SK-N-SH (cell line): ENCODE measurements at regions not wholly inside any gene's neighbourhood (a gene's known extent, or its start where the extent isn't known, plus 50 kb on each side); places are given as distances from the start of the nearest gene placed in this dataset.

Experiments
- CTCF ChIA-PET: fragments of 300-600, 350-600 bp; formaldehyde crosslinking; extraction: SDS; loops from one replicate; lab custom pipeline; 2021; lab: Yijun Ruan, JAX
- POLR2A ChIA-PET: fragments of 350-600 bp; sonication (Branson Sonifier 250); formaldehyde crosslinking; extraction: SDS; loops from one replicate; lab custom pipeline; 2020; ENCODE audit warnings: antibody characterized with exemption, inconsistent platforms; lab: Yijun Ruan, JAX
- DNase-seq: peaks from one replicate; pipeline ENCODE4 v3.0.0; 2012
- H2AFZ ChIP-seq: fragments of 200-600 bp; sonication (generic); 2 replicates; pipeline ENCODE4 v1.8.1; 2016; ENCODE audit warnings: antibody characterized with exemption, mild to moderate bottlenecking, low read depth
- H3F3A ChIP-seq: fragments of 200-600 bp; sonication (generic); replicated peaks from 2 replicates; pipeline ENCODE3; 2016; ENCODE audit warnings: antibody characterized with exemption, mild to moderate bottlenecking; ENCODE audit not compliant: insufficient read depth
- H3K27ac ChIP-seq, 2 experiments: fragments of 200-500 bp in 1 of 2; fragments of 200-600 bp in 1 of 2; sonication (Bioruptor generic) in 1 of 2; sonication (generic), shearing (Covaris generic) in 1 of 2; 2 replicates each; pipeline versions ENCODE4 v1.5.1 to v1.6.1; 2014 to 2016; ENCODE audit warnings: low read depth in 2 of 2, inconsistent platforms in 1 of 2, low read length in 1 of 2, mild to moderate bottlenecking in 1 of 2, mixed read lengths in 1 of 2
- H3K27me3 ChIP-seq: fragments of 200-600 bp; sonication (generic), shearing (Covaris generic); 2 replicates; pipeline ENCODE4 v1.6.1; 2016; ENCODE audit warnings: mixed run types; ENCODE audit not compliant: insufficient read depth
- H3K36me3 ChIP-seq, 2 experiments: fragments of 200-500 bp in 1 of 2; fragments of 200-600 bp in 1 of 2; sonication (Bioruptor generic) in 1 of 2; sonication (generic) in 1 of 2; replicated peaks in 1 of 2; 2 replicates each; pipeline versions ENCODE3 to v1.5.1; 2014 to 2016; ENCODE audit warnings: low read length in 1 of 2, mild to moderate bottlenecking in 1 of 2; ENCODE audit not compliant: insufficient read depth in 2 of 2, control insufficient read depth in 1 of 2
- H3K4me1 ChIP-seq, 2 experiments: fragments of 200-500 bp in 1 of 2; fragments of 200-600 bp in 1 of 2; sonication (Bioruptor generic) in 1 of 2; sonication (generic), shearing (Covaris generic) in 1 of 2; 2 replicates each; pipeline versions ENCODE4 v1.5.1 to v1.6.1; 2014 to 2016; ENCODE audit warnings: low read depth in 1 of 2, low read length in 1 of 2, mixed run types in 1 of 2; ENCODE audit not compliant: insufficient read depth in 2 of 2, control insufficient read depth in 1 of 2
- H3K4me2 ChIP-seq: fragments of 200-600 bp; sonication (generic), shearing (Covaris generic); 2 replicates; pipeline ENCODE4 v1.6.1; 2017; ENCODE audit warnings: mixed run types
- H3K4me3 ChIP-seq, 2 experiments: fragments of 200-500 bp in 1 of 2; fragments of 200-600 bp in 1 of 2; sonication (Bioruptor generic) in 1 of 2; sonication (generic), shearing (Covaris generic) in 1 of 2; 2 replicates each; pipeline versions ENCODE4 v1.5.1 to v1.8.1; 2014 to 2016; ENCODE audit warnings: low read depth in 2 of 2, inconsistent platforms in 1 of 2, low read length in 1 of 2, mild to moderate bottlenecking in 1 of 2, mixed read lengths in 1 of 2, moderate library complexity in 1 of 2
- H3K79me2 ChIP-seq: fragments of 200-600 bp; sonication (generic); 2 replicates; pipeline ENCODE4 v1.8.1; 2017; ENCODE audit warnings: mild to moderate bottlenecking; ENCODE audit not compliant: insufficient read depth
- H3K9ac ChIP-seq: fragments of 200-600 bp; sonication (generic); 2 replicates; pipeline ENCODE4 v1.6.1; 2017; ENCODE audit warnings: mixed run types
- H3K9me2 ChIP-seq: fragments of 200-600 bp; sonication (generic); 2 replicates; pipeline ENCODE4 v1.6.1; 2017; ENCODE audit warnings: mixed run types
- H3K9me3 ChIP-seq: fragments of 200-600 bp; sonication (generic); 2 replicates; pipeline ENCODE4 v1.6.1; 2017; ENCODE audit warnings: mixed run types, mild to moderate bottlenecking, moderate library complexity
- H4K20me1 ChIP-seq: fragments of 200-600 bp; sonication (generic); 2 replicates; pipeline ENCODE4 v1.6.1; 2017; ENCODE audit warnings: mild to moderate bottlenecking, mixed run types; ENCODE audit not compliant: insufficient read depth
- ELF1 ChIP-seq: IDR thresholded peaks from 2 replicates; pipeline ENCODE4 v1.4.0; 2012
- EP300 ChIP-seq, 2 experiments: IDR thresholded peaks; 2 replicates each; pipeline versions ENCODE4 v1.4.0 to v1.6.1; 2012; ENCODE audit warnings: borderline replicate concordance in 1 of 2, low read depth in 1 of 2, low read length in 1 of 2
- FOXM1 ChIP-seq: IDR thresholded peaks from 2 replicates; pipeline ENCODE4 v1.4.0; 2012; ENCODE audit warnings: low read depth, mild to moderate bottlenecking
- GABPA ChIP-seq: IDR thresholded peaks from 2 replicates; pipeline ENCODE4 v1.4.0; 2012; ENCODE audit warnings: low read depth, mild to moderate bottlenecking
- GATA2 ChIP-seq: sonication (generic); formaldehyde crosslinking; IDR thresholded peaks from 2 replicates; pipeline ENCODE4 v1.5.0; 2020; ENCODE audit warnings: mild to moderate bottlenecking, missing genetic modification reagents
- JUND ChIP-seq: IDR thresholded peaks from 2 replicates; pipeline ENCODE4 v1.4.0; 2012
- MAX ChIP-seq: IDR thresholded peaks from 2 replicates; pipeline ENCODE4 v1.4.0; 2012; ENCODE audit warnings: low read depth
- NRF1 ChIP-seq: IDR thresholded peaks from 2 replicates; pipeline ENCODE4 v1.6.1; 2012; ENCODE audit warnings: low read depth, mild to moderate bottlenecking, low read length
- RCOR1 ChIP-seq: fragments of 150-350 bp; IDR thresholded peaks from 2 replicates; pipeline ENCODE4 v1.6.1; 2017; ENCODE audit warnings: antibody characterized with exemption, low read length
- SIN3A ChIP-seq: IDR thresholded peaks from 2 replicates; pipeline ENCODE4 v1.6.1; 2012; ENCODE audit warnings: low read depth, mild to moderate bottlenecking, low read length, moderate library complexity, borderline replicate concordance
- TAF1 ChIP-seq: IDR thresholded peaks from 2 replicates; pipeline ENCODE4 v1.6.1; 2012; ENCODE audit warnings: low read depth, mild to moderate bottlenecking, low read length, moderate library complexity, borderline replicate concordance
- TCF12 ChIP-seq: IDR thresholded peaks from 2 replicates; pipeline ENCODE4 v1.4.0; 2012
- TEAD4 ChIP-seq: IDR thresholded peaks from 2 replicates; pipeline ENCODE4 v1.4.0; 2012; ENCODE audit warnings: mild to moderate bottlenecking, borderline replicate concordance; ENCODE audit not compliant: insufficient read depth
- YY1 ChIP-seq: IDR thresholded peaks from 2 replicates; pipeline ENCODE4 v1.4.0; 2012; ENCODE audit warnings: low read depth, mild to moderate bottlenecking
- WGBS: methylation state at CpG from one replicate; pipeline ENCODE4 v1.1.6; 2017; ENCODE audit warnings: low lambda C conversion rate; 5-methylcytosine and 5-hydroxymethylcytosine counted together

GRCh38 chr2:7707723-7708122 is 790.5 kb downstream of the RNF144A start (continued):
- TF ChIP-seq EP300 (IDR thresholded peaks at IDR 0.05; ENCODE audit: borderline replicate concordance in 1 of 2, low read depth in 1 of 2, low read length in 1 of 2) (peak; percentile 57 to 94; a peak in 3 of 4 replicates), GATA2 (no peak), MAX (peak; percentile 83), TAF1 (no peak), ELF1 (no peak), SIN3A (no peak), TCF12 (peak; percentile 97), FOXM1 (peak; percentile 91; the same call in 1 of the 2 replicates), YY1 (no peak), JUND (peak; percentile 97), NRF1 (no peak), RCOR1 (no peak)

GRCh38 chr2:7709907-7710306 is 792.7 kb downstream of the RNF144A start:
- 77% methylated on average over 5 of the region's 5 CpGs for WGBS
- H3K27ac ChIP-seq = no peak overlapping the region
- POLR2A ChIA-PET = no interaction called here
- no peak for TF ChIP-seq GABPA
- peak; percentile 22; the same call in 1 of the 2 replicates for TF ChIP-seq TCF12
- no peaks in the 10 kb centered on the region for H3K36me3 ChIP-seq
- H3K79me2 ChIP-seq = no peaks in the 10 kb centered on the region
- H3K4me2 ChIP-seq = no peak overlapping the region
- CTCF ChIA-PET = interaction anchor here (1.4 kb wide), 1 partner anchor 19 kb away, joined by 4 read pairs; no protein-coding TSS in a partner anchor
- no peak overlapping the region for H3K4me3 ChIP-seq
- H3K9ac ChIP-seq = no peak overlapping the region
- DNase-seq = no peak
- H4K20me1 ChIP-seq = no peaks in the 10 kb centered on the region
- peaks cover 19% of the 10 kb centered on the region for H3F3A ChIP-seq
- H2AFZ ChIP-seq = no peak overlapping the region
- no peaks in the 10 kb centered on the region for H3K27me3 ChIP-seq
- H3K4me1 ChIP-seq = peaks cover 0 to 22% of the 10 kb centered on the region in 2 experiments; a peak in 1 of 4 replicates
- no peaks in the 10 kb centered on the region for H3K9me2 ChIP-seq
- H3K9me3 ChIP-seq = no peaks in the 10 kb centered on the region

DNA sequence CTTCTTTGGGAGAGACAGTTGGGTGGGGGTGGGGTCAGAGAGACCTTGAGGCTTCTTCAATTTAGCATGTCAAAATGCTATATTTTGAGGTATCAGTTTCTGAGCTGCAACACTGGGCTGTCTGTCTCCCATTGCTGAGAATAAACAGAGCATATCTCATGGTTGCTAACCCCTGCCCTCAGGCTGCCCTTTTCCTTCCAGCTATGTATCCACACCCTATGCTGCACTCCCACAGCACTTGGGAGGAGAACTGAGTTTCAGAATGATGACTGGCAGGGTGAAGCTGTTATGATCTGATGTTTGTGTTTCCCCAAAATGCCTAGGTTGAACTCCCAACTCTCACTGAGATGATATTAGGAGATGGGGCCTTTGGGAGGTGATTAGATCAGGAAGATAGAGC is 794.0 kb downstream of the RNF144A start:
- Histone ChIP-seq H3K4me2 (no peak overlapping the region), H3K27ac (no peak overlapping the region), H3K79me2 (no peaks in the 10 kb centered on the region), H3K36me3 (no peaks in the 10 kb centered on the region), H2AFZ (no peak overlapping the region), H3K9ac (no peak overlapping the region)
- TF ChIP-seq ELF1 (no peak), TEAD4 (no peak)
- TF ChIP-seq, all 33 proteins: peak for 0
- POLR2A ChIA-PET = no interaction called here
- Histone ChIP-seq H3K9me3 (no peaks in the 10 kb centered on the region), H3K9me2 (no peaks in the 10 kb centered on the region), H3K4me3 (no peak overlapping the region), H4K20me1 (no peaks in the 10 kb centered on the region), H3K27me3 (no peaks in the 10 kb centered on the region), H3K4me1 (peaks cover 0 to 22% of the 10 kb centered on the region in 2 experiments; a peak in 1 of 4 replicates), H3F3A (peaks cover 19% of the 10 kb centered on the region)
- CTCF ChIA-PET = no interaction called here
- DNase-seq = no peak
